ENCODE measurements at regions not wholly inside any gene's neighbourhood (a gene's known extent, or its start where the extent isn't known, plus 50 kb on each side); places are given as distances from the start of the nearest gene placed in this dataset.

- in situ Hi-C loops (cut with HindIII; ENCODE audit: low pct_ligation_motif_present, low sequenced_read_pairs), result no loop called here
- Histone ChIP-seq H3K27ac (no peak overlapping the region), H3K27me3 (replicated peaks) (no peaks in the 10 kb centered on the region), H3K36me3 (replicated peaks) (no peaks in the 10 kb centered on the region), H3K4me3 (ENCODE audit: low read depth, low read length) (no peak overlapping the region)
- TF ChIP-seq CTCF (IDR thresholded peaks at IDR 0.05; ENCODE audit: low read depth, low read length, missing control alignments), result no peak
- no peak for DNase-seq
These were observed 94.2 kb upstream of the CNOT2 start for GRCh38 chr12:70149013-70149412.

GRCh38 chr12:70149665-70150064 is 93.6 kb upstream of the CNOT2 start:
- Histone ChIP-seq H3K4me3 (ENCODE audit: low read depth, low read length) (no peak overlapping the region), H3K27ac (no peak overlapping the region), H3K36me3 (replicated peaks) (no peaks in the 10 kb centered on the region), H3K27me3 (replicated peaks) (no peaks in the 10 kb centered on the region)
- DNase-seq, result no peak
- TF ChIP-seq CTCF (IDR thresholded peaks at IDR 0.05; ENCODE audit: low read depth, low read length, missing control alignments), result no peak
- in situ Hi-C loops (cut with HindIII; ENCODE audit: low pct_ligation_motif_present, low sequenced_read_pairs), result no loop called here

GRCh38 chr12:70150230-70150629 is 93.0 kb upstream of the CNOT2 start:
- no peak for DNase-seq
- Histone ChIP-seq H3K27me3 (replicated peaks) (no peaks in the 10 kb centered on the region), H3K4me3 (ENCODE audit: low read depth, low read length) (no peak overlapping the region), H3K36me3 (replicated peaks) (no peaks in the 10 kb centered on the region), H3K27ac (no peak overlapping the region)
- no peak for TF ChIP-seq CTCF (IDR thresholded peaks at IDR 0.05; ENCODE audit: low read depth, low read length, missing control alignments)
- in situ Hi-C loops (cut with HindIII; ENCODE audit: low pct_ligation_motif_present, low sequenced_read_pairs), result no loop called here

- H3K4me3 ChIP-seq (ENCODE audit: low read depth, low read length), result no peak overlapping the region
- no peak for TF ChIP-seq CTCF (IDR thresholded peaks at IDR 0.05; ENCODE audit: low read depth, low read length, missing control alignments)
- in situ Hi-C loops (cut with HindIII; ENCODE audit: low pct_ligation_motif_present, low sequenced_read_pairs), result no loop called here
These were observed 91.2 kb upstream of the CNOT2 start for GRCh38 chr12:70151993-70152392.

GRCh38 chr12:70154087-70154638 is 89.1 kb upstream of the CNOT2 start:
- no peak for DNase-seq
- in situ Hi-C loops (cut with HindIII; ENCODE audit: low pct_ligation_motif_present, low sequenced_read_pairs), result no loop called here
- TF ChIP-seq CTCF (IDR thresholded peaks at IDR 0.05; ENCODE audit: low read depth, low read length, missing control alignments), result no peak

More at GRCh38 chr12:70151993-70152392, 91.2 kb upstream of the CNOT2 start:
- H3K27ac ChIP-seq, result no peak overlapping the region
- DNase-seq, result no peak
- no peaks in the 10 kb centered on the region for H3K36me3 ChIP-seq (replicated peaks)
- H3K27me3 ChIP-seq (replicated peaks), result no peaks in the 10 kb centered on the region

GRCh38 chr12:70154960-70155589 is 88.2 kb upstream of the CNOT2 start:
- H3K27ac ChIP-seq, result no peak overlapping the region

More at GRCh38 chr12:70154087-70154638, 89.1 kb upstream of the CNOT2 start:
- Histone ChIP-seq H3K27ac (no peak overlapping the region), H3K36me3 (replicated peaks) (no peaks in the 10 kb centered on the region), H3K4me3 (ENCODE audit: low read depth, low read length) (no peak overlapping the region), H3K27me3 (replicated peaks) (no peaks in the 10 kb centered on the region)

More at GRCh38 chr12:70154960-70155589, 88.2 kb upstream of the CNOT2 start:
- no peaks in the 10 kb centered on the region for H3K36me3 ChIP-seq (replicated peaks)
- H3K4me3 ChIP-seq (ENCODE audit: low read depth, low read length), result no peak overlapping the region
- H3K27me3 ChIP-seq (replicated peaks), result no peaks in the 10 kb centered on the region
- no peak for DNase-seq
- in situ Hi-C loops (cut with HindIII; ENCODE audit: low pct_ligation_motif_present, low sequenced_read_pairs), result no loop called here
- TF ChIP-seq CTCF (IDR thresholded peaks at IDR 0.05; ENCODE audit: low read depth, low read length, missing control alignments), result no peak
